ENCODE measurements at regions not wholly inside any gene's neighbourhood (a gene's known extent, or its start where the extent isn't known, plus 50 kb on each side); places are given as distances from the start of the nearest gene placed in this dataset.

DNA sequence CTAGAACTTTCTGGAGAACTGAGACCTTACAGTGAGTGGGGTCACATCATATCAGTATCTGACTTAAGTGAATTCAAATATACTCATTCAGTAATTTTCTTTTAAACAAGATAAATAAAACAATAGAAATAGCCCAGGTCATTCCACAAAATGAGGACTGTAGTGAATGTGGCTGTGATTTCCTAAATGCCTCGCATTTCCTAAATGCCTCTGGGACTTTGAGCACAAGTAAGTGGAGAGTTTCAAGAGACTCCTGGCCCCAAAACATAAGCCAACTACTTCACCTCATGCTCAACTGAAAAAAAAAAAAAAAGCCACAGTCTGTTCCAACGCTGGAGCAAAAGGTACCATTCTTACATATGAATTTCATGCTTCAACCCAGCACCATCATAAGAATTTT is 81.5 kb downstream of the ZNF281 start:
- no peak for TF ChIP-seq POLR2A (IDR thresholded peaks at IDR 0.05)
- no peak for TF ChIP-seq CTCF (IDR thresholded peaks at IDR 0.05)
